H9 (cell line): ENCODE measurements at regions not wholly inside any gene's neighbourhood (a gene's known extent, or its start where the extent isn't known, plus 50 kb on each side); places are given as distances from the start of the nearest gene placed in this dataset.

ENCODE experiments used
- DNase-seq: peaks from one replicate; pipeline ENCODE4 v3.0.0-alpha.2; 2017
- H2AFZ ChIP-seq: one replicate; pipeline ENCODE4 v1.6.1; 2013; ENCODE audit warnings: mild to moderate bottlenecking, low read length, control low read depth, moderate library complexity
- H2AK5ac ChIP-seq: 2 replicates; pipeline ENCODE4 v1.6.1; 2013; ENCODE audit warnings: low read length, control low read depth, mixed read lengths; ENCODE audit not compliant: insufficient read length
- H2BK120ac ChIP-seq: one replicate; pipeline ENCODE4 v1.6.1; 2013; ENCODE audit warnings: low read depth, mild to moderate bottlenecking, low read length, control low read depth, inconsistent platforms; ENCODE audit not compliant: poor library complexity, severe bottlenecking
- H2BK12ac ChIP-seq: 2 replicates; pipeline ENCODE4 v1.6.1; 2013; ENCODE audit warnings: low read length, control low read depth, mixed read lengths, low read depth; ENCODE audit not compliant: insufficient read length
- H2BK15ac ChIP-seq: 2 replicates; pipeline ENCODE4 v1.6.1; 2013; ENCODE audit warnings: low read depth, low read length, control low read depth
- H2BK20ac ChIP-seq: one replicate; pipeline ENCODE4 v1.6.1; 2013; ENCODE audit warnings: low read depth, mild to moderate bottlenecking, low read length, control low read depth, inconsistent platforms; ENCODE audit not compliant: poor library complexity, severe bottlenecking
- H2BK5ac ChIP-seq: 2 replicates; pipeline ENCODE4 v1.6.1; 2013; ENCODE audit warnings: low read length, control low read depth, mixed read lengths; ENCODE audit not compliant: insufficient read length
- H3K14ac ChIP-seq: 2 replicates; pipeline ENCODE4 v1.6.1; 2013; ENCODE audit warnings: low read length, control low read depth; ENCODE audit not compliant: insufficient read depth
- H3K18ac ChIP-seq: 2 replicates; pipeline ENCODE4 v1.6.1; 2013; ENCODE audit warnings: low read depth, mild to moderate bottlenecking, mixed read lengths, low read length, control low read depth; ENCODE audit not compliant: insufficient read length
- H3K23ac ChIP-seq: 2 replicates; pipeline ENCODE4 v1.6.1; 2013; ENCODE audit warnings: low read length, control low read depth, mixed read lengths, low read depth; ENCODE audit not compliant: insufficient read length
- H3K23me2 ChIP-seq: 2 replicates; pipeline ENCODE4 v1.6.1; 2013; ENCODE audit warnings: low read depth, mild to moderate bottlenecking, mixed read lengths, low read length, control low read depth; ENCODE audit not compliant: insufficient read length, poor library complexity, severe bottlenecking
- H3K27ac ChIP-seq: 2 replicates; pipeline ENCODE4 v1.5.1; 2013; ENCODE audit warnings: low read length, control low read depth, mixed read lengths, low read depth; ENCODE audit not compliant: insufficient read length
- H3K27me3 ChIP-seq: 2 replicates; pipeline ENCODE4 v1.6.1; 2013; ENCODE audit warnings: low read length, control low read depth, inconsistent platforms; ENCODE audit not compliant: insufficient read depth
- H3K4ac ChIP-seq: 2 replicates; pipeline ENCODE4 v1.6.1; 2013; ENCODE audit warnings: low read depth, mild to moderate bottlenecking, control low read depth, inconsistent platforms, low read length, moderate library complexity
- H3K4me1 ChIP-seq: 2 replicates; pipeline ENCODE4 v1.6.1; 2013; ENCODE audit warnings: low read length, control low read depth, inconsistent platforms; ENCODE audit not compliant: insufficient read depth
- H3K4me2 ChIP-seq: 2 replicates; pipeline ENCODE4 v1.6.1; 2013; ENCODE audit warnings: low read length, control low read depth, mixed read lengths; ENCODE audit not compliant: insufficient read length, insufficient read depth
- H3K56ac ChIP-seq: 2 replicates; pipeline ENCODE4 v1.6.1; 2013; ENCODE audit warnings: low read depth, mild to moderate bottlenecking, mixed read lengths, low read length, control low read depth; ENCODE audit not compliant: insufficient read length
- H3K79me1 ChIP-seq: 2 replicates; pipeline ENCODE4 v1.6.1; 2013; ENCODE audit warnings: low read depth, mild to moderate bottlenecking, moderate library complexity, low read length, control low read depth, inconsistent platforms; ENCODE audit not compliant: insufficient read depth, poor library complexity, severe bottlenecking
- H3K79me2 ChIP-seq: 2 replicates; pipeline ENCODE4 v1.6.1; 2013; ENCODE audit warnings: low read length, control low read depth, inconsistent platforms; ENCODE audit not compliant: insufficient read depth
- H3K9ac ChIP-seq: 2 replicates; pipeline ENCODE4 v1.6.1; 2013; ENCODE audit warnings: low read length, control low read depth, mixed read lengths; ENCODE audit not compliant: insufficient read length; ENCODE audit errors: extremely low read depth
- H3K9me3 ChIP-seq: one replicate; pipeline ENCODE4 v1.6.1; 2013; ENCODE audit warnings: low read depth, low read length, inconsistent platforms; ENCODE audit not compliant: control insufficient read depth
- H3T11ph ChIP-seq: one replicate; pipeline ENCODE4 v1.6.1; 2013; ENCODE audit warnings: mild to moderate bottlenecking, low read length, control low read depth, inconsistent platforms
- H4K20me1 ChIP-seq: one replicate; pipeline ENCODE4 v1.6.1; 2013; ENCODE audit not compliant: control insufficient read depth, insufficient read length, insufficient read depth
- H4K5ac ChIP-seq: 2 replicates; pipeline ENCODE4 v1.6.1; 2013; ENCODE audit warnings: low read depth, mild to moderate bottlenecking, mixed read lengths, low read length, control low read depth; ENCODE audit not compliant: insufficient read length
- H4K8ac ChIP-seq: replicated peaks from 2 replicates; pipeline ENCODE4 v1.6.1; 2013; ENCODE audit warnings: low read length, control low read depth, mixed read lengths, low read depth; ENCODE audit not compliant: insufficient read length
- H4K91ac ChIP-seq: 2 replicates; pipeline ENCODE4 v1.6.1; 2013; ENCODE audit warnings: low read depth, mild to moderate bottlenecking, moderate library complexity, mixed read lengths, low read length, control low read depth; ENCODE audit not compliant: insufficient read length
- H3K27ac Mint-ChIP-seq, 3 experiments: 2 replicates in 2 of 3; 3 replicates in 1 of 3; pipeline ENCODE4 v1.8.0; 2020 to 2021; ENCODE audit warnings: mixed read lengths in 3 of 3, mild to moderate bottlenecking in 1 of 3, moderate library complexity in 1 of 3
- H3K27me3 Mint-ChIP-seq: 2 replicates; pipeline ENCODE4 v1.8.0; 2021; ENCODE audit warnings: low read depth, mild to moderate bottlenecking, moderate library complexity, mixed read lengths
- H3K36me3 Mint-ChIP-seq, 3 experiments: 2 replicates in 2 of 3; 3 replicates in 1 of 3; pipeline ENCODE4 v1.8.0; 2020 to 2021; ENCODE audit warnings: low read depth in 3 of 3, mixed read lengths in 3 of 3; ENCODE audit not compliant: insufficient read depth in 1 of 3
- H3K4me1 Mint-ChIP-seq, 2 experiments: 2 replicates each; pipeline ENCODE4 v1.8.0; 2020; ENCODE audit warnings: mixed read lengths in 2 of 2
- H3K4me3 Mint-ChIP-seq, 2 experiments: 2 replicates in 1 of 2; 3 replicates in 1 of 2; pipeline ENCODE4 v1.8.0; 2020 to 2021; ENCODE audit warnings: mild to moderate bottlenecking in 2 of 2, mixed read lengths in 2 of 2, moderate library complexity in 1 of 2
- H3K9me3 Mint-ChIP-seq, 2 experiments: 2 replicates in 1 of 2; 3 replicates in 1 of 2; pipeline ENCODE4 v1.8.0; 2020; ENCODE audit warnings: mild to moderate bottlenecking in 2 of 2, mixed read lengths in 2 of 2, moderate library complexity in 1 of 2
- CTCF ChIP-seq: fragments of 200-600 bp; sonication (generic); conservative IDR thresholded peaks from 3 replicates; pipeline ENCODE4 v1.8.0; 2021; ENCODE audit warnings: antibody characterized with exemption, mild to moderate bottlenecking
- WGBS: extraction: QIAGEN DNeasy Blood & Tissue Kit; methylation state at CpG from one replicate; pipeline ENCODE4 v1.1.7; 2013; ENCODE audit warnings: missing lambda C conversion rate, low lambda C conversion rate, mixed read lengths; ENCODE audit not compliant: insufficient read length; ENCODE audit errors: extremely low coverage; 5-methylcytosine and 5-hydroxymethylcytosine counted together

GRCh38 chr16:86203557-86204275 lies 304.8 kb downstream of the IRF8 start:
- no peak overlapping the region for H3K27ac ChIP-seq
- no peak overlapping the region for H2AFZ ChIP-seq
- no peaks in the 10 kb centered on the region; the same call in 1 of the 2 replicates for H3K4me1 ChIP-seq
- no peak for TF ChIP-seq CTCF
- Mint-ChIP-seq H3K27ac (peak overlapping the region in 1 of 3 experiments; percentile 16; a peak in 2 of 7 replicates), H3K27me3 (peaks cover 12% of the 10 kb centered on the region), H3K4me3 (no peak overlapping the region), H3K4me1 (peaks cover 9 to 40% of the 10 kb centered on the region in 2 experiments), H3K9me3 (no peaks in the 10 kb centered on the region), H3K36me3 (no peaks in the 10 kb centered on the region)
- no peak overlapping the region for H4K5ac ChIP-seq
- H4K20me1 ChIP-seq, result no peaks in the 10 kb centered on the region
- no peaks in the 10 kb centered on the region for H3K79me1 ChIP-seq
- WGBS, result no CpG with 5 or more reads among the region's 19 CpGs
- no peak overlapping the region for H3K56ac ChIP-seq
- H3K9me3 ChIP-seq, result no peaks in the 10 kb centered on the region
- no peak overlapping the region for H3K9ac ChIP-seq
- no peak overlapping the region for H2BK15ac ChIP-seq
- H3K4me2 ChIP-seq, result no peak overlapping the region
- H2BK5ac ChIP-seq, result no peak overlapping the region
- H3K79me2 ChIP-seq, result no peaks in the 10 kb centered on the region
- DNase-seq, result no peak
- no peak overlapping the region; the same call in 1 of the 2 replicates for H3K14ac ChIP-seq
- H3K4ac ChIP-seq, result no peak overlapping the region
- no peaks in the 10 kb centered on the region for H3K23me2 ChIP-seq
- no peak overlapping the region for H2BK20ac ChIP-seq
- H3K23ac ChIP-seq, result no peak overlapping the region
- H3K27me3 ChIP-seq, result no peaks in the 10 kb centered on the region
- no peak overlapping the region for H2BK120ac ChIP-seq
- H3T11ph ChIP-seq, result no peak overlapping the region
- H2BK12ac ChIP-seq, result no peak overlapping the region
- no peak overlapping the region for H3K18ac ChIP-seq
- H4K8ac ChIP-seq, result no peak overlapping the region
- no peak overlapping the region for H4K91ac ChIP-seq
- H2AK5ac ChIP-seq, result no peak overlapping the region
